ENCODE measurements at regions not wholly inside any gene's neighbourhood (a gene's known extent, or its start where the extent isn't known, plus 50 kb on each side); places are given as distances from the start of the nearest gene placed in this dataset.
A peak's percentile ranks its signal among the peaks of the same experiment; 100 is the strongest.

DNA sequence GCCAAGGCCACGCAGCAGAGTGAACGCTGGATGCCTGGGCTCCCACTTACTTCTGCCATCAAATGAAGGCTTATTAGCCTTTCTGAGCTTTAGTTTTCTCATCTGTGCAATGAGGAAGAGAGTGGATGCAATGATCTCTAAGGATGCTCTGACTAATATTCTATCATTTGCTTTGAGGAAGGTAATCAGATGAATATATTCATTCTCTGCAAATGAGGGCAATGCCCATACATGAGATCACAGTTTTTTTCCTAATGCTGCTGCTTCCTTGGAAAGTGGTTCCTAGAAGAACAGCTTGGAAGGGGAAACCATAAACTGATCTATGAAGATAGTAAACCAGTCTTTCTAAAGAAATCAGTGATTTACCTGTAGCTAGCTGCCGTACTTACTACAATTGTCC, 152.4 kb downstream of the NSG2 start (continued):
- TF ChIP-seq, protein P1, sequence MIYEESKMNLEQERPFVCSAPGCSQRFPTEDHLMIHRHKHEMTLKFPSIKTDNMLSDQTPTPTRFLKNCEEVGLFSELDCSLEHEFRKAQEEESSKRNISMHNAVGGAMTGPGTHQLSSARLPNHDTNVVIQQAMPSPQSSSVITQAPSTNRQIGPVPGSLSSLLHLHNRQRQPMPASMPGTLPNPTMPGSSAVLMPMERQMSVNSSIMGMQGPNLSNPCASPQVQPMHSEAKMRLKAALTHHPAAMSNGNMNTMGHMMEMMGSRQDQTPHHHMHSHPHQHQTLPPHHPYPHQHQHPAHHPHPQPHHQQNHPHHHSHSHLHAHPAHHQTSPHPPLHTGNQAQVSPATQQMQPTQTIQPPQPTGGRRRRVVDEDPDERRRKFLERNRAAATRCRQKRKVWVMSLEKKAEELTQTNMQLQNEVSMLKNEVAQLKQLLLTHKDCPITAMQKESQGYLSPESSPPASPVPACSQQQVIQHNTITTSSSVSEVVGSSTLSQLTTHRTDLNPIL (CRISPR knock-in tag; IDR thresholded peaks at IDR 0.05; ENCODE audit: low read depth) = no peak

DNA sequence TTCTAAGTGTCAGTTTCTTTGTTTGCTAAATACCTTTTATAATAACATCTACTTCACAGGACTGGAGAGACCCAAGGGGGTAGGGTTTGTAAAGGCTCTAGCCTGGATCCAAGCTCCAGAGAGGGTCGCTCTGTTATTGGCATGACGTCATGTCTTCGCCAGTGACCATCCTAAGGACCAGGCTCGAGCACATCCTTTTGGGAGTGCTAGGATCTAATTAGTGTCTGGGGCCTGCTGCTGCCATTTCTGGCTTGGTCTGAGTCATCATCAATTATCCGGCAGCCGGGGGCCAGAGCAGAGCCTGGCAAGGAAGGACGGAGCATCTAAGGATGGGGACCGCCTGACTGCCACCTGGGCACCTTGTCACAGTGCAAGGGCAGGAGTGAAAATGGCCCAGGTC, 153.0 kb downstream of the NSG2 start:
- ATAC-seq = peak; percentile 19; the same call in 1 of the 3 replicates
- TF ChIP-seq, protein P1 (CRISPR knock-in tag; IDR thresholded peaks at IDR 0.05; ENCODE audit: low read depth) = no peak
- TF ChIP-seq ISL1 (CRISPR knock-in tag; IDR thresholded peaks at IDR 0.05) (no peak), ARNTL (CRISPR knock-in tag; IDR thresholded peaks at IDR 0.05; ENCODE audit: borderline replicate concordance, low read depth) (0 out of 2 replicates have a peak, but pooled peaks have one; percentile 30), PPARA (CRISPR knock-in tag; IDR thresholded peaks at IDR 0.05; ENCODE audit: borderline replicate concordance) (0 out of 2 replicates have a peak, but pooled peaks have one; percentile 17), ZNF565 (CRISPR knock-in tag; conservative IDR thresholded peaks at IDR 0.05; ENCODE audit: low read depth) (peak; percentile 74; the same call in 1 of the 2 replicates), ZNF70 (CRISPR knock-in tag; IDR thresholded peaks at IDR 0.05) (peak; percentile 44; the same call in 1 of the 2 replicates), TSHZ2 (CRISPR knock-in tag; IDR thresholded peaks at IDR 0.05) (peak; percentile 84; the same call in 1 of the 2 replicates), ZNF8 (CRISPR knock-in tag; IDR thresholded peaks at IDR 0.05) (no peak), SNAI2 (CRISPR knock-in tag; IDR thresholded peaks at IDR 0.05) (no peak), TCF4 (CRISPR knock-in tag; IDR thresholded peaks at IDR 0.05; ENCODE audit: borderline replicate concordance) (peak; percentile 72; the same call in 1 of the 2 replicates)

DNA sequence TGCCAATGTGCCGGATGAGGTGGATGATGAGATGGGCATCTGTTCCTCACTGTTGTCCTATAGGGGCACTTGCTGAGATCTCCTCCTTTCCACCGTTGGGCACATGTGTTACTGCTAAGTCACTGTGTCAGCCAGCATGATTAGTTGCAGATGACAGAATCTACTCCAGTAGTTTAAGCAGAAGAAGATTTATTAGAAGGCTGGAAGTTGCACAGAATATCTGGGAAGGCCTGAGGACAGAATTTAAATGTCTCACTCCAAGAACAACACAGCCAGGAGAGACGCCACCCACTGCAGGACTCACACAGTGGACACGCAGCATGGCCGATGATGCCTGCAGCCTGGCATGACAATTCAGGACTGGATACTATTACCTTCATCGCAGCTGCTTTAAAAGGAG, 157.5 kb downstream of the NSG2 start:
- no peak for ATAC-seq
- TF ChIP-seq ZFP30 (CRISPR knock-in tag; IDR thresholded peaks at IDR 0.05) (no peak), BACH2 (CRISPR knock-in tag; IDR thresholded peaks at IDR 0.05; ENCODE audit: borderline replicate concordance) (no peak), CSDC2 (CRISPR knock-in tag; IDR thresholded peaks at IDR 0.05) (no peak), CSRNP3 (CRISPR knock-in tag; IDR thresholded peaks at IDR 0.05) (no peak), PPARA (CRISPR knock-in tag; IDR thresholded peaks at IDR 0.05; ENCODE audit: borderline replicate concordance) (no peak), SNAI2 (CRISPR knock-in tag; IDR thresholded peaks at IDR 0.05) (no peak), TSHZ2 (CRISPR knock-in tag; IDR thresholded peaks at IDR 0.05) (no peak), ESRRG (CRISPR knock-in tag; IDR thresholded peaks at IDR 0.05) (no peak)
- TF ChIP-seq, protein P2, sequence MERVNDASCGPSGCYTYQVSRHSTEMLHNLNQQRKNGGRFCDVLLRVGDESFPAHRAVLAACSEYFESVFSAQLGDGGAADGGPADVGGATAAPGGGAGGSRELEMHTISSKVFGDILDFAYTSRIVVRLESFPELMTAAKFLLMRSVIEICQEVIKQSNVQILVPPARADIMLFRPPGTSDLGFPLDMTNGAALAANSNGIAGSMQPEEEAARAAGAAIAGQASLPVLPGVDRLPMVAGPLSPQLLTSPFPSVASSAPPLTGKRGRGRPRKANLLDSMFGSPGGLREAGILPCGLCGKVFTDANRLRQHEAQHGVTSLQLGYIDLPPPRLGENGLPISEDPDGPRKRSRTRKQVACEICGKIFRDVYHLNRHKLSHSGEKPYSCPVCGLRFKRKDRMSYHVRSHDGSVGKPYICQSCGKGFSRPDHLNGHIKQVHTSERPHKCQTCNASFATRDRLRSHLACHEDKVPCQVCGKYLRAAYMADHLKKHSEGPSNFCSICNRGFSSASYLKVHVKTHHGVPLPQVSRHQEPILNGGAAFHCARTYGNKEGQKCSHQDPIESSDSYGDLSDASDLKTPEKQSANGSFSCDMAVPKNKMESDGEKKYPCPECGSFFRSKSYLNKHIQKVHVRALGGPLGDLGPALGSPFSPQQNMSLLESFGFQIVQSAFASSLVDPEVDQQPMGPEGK (CRISPR knock-in tag; IDR thresholded peaks at IDR 0.05; ENCODE audit: borderline replicate concordance) = no peak

All from SK-N-SH treated with all-trans-retinoic acid at 6 μM for 48 hours (cell line).